Cardiac fibroblast (primary cell): ENCODE measurements at regions not wholly inside any gene's neighbourhood (a gene's known extent, or its start where the extent isn't known, plus 50 kb on each side); places are given as distances from the start of the nearest gene placed in this dataset.
A peak's percentile ranks its signal among the peaks of the same experiment; 100 is the strongest.

Experiments used
- DNase-seq, 2 donors: peaks; one replicate each; pipeline versions ENCODE4 v3.0.0 to v3.0.0-alpha.2; 2010; ENCODE audit warnings: low read depth in 2 of 2
- H3K4me3 ChIP-seq, 2 donors: replicated peaks in 1 of 2; 1 replicate in 1 of 2; 2 replicates in 1 of 2; pipeline ENCODE4 v1.5.1; 2011; ENCODE audit warnings: low read depth in 2 of 2, low read length in 2 of 2, mild to moderate bottlenecking in 2 of 2, moderate library complexity in 1 of 2
- TF ChIP-seq, protein P1 (sequence below): IDR thresholded peaks from one replicate; pipeline ENCODE4 v1.5.1; 2011; ENCODE audit warnings: low read depth, mild to moderate bottlenecking, low read length, inconsistent platforms

DNA sequence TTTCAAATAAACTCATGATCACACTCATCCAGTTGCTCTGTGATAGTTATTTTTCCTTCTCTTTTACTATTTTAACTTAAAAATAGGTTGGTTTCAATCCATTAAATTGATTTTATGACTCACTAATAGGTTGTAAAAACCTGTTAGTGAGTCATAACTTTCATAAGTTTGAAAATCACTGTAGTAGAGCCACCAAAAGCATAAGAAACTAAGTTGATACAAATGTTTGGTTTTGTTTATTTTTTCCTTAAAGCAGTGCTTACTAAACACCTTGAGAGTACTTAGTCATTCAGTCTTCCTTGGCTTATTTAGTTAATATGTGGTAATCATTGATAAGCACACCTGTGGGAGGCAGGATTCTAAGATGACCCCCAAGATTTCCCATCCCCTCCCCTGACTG is 312.1 kb upstream of the MAN1A1 start:
- DNase-seq = no peak
- TF ChIP-seq, protein P1, sequence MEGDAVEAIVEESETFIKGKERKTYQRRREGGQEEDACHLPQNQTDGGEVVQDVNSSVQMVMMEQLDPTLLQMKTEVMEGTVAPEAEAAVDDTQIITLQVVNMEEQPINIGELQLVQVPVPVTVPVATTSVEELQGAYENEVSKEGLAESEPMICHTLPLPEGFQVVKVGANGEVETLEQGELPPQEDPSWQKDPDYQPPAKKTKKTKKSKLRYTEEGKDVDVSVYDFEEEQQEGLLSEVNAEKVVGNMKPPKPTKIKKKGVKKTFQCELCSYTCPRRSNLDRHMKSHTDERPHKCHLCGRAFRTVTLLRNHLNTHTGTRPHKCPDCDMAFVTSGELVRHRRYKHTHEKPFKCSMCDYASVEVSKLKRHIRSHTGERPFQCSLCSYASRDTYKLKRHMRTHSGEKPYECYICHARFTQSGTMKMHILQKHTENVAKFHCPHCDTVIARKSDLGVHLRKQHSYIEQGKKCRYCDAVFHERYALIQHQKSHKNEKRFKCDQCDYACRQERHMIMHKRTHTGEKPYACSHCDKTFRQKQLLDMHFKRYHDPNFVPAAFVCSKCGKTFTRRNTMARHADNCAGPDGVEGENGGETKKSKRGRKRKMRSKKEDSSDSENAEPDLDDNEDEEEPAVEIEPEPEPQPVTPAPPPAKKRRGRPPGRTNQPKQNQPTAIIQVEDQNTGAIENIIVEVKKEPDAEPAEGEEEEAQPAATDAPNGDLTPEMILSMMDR = no peak
- H3K4me3 ChIP-seq = no peak overlapping the region

DNA sequence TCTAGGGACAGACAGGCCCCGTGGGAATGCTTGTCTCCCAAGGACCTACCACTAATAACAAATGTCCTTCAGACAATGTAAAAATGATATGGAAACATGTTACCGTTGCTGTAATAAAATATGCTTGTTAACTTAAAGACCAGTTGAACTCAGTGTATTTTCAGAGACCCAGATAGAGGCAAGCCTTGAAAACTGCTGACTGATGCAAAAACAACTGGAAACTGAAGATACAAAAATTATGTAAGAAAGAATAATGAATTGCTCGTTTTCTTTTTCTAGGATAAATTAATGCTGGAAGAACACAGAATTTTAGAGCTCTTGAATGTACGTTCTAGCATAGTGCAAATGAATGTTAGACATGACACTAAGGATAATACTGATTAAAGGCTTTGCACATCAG is 311.5 kb upstream of the MAN1A1 start:
- H3K4me3 ChIP-seq = no peak overlapping the region
- no peak for DNase-seq
- TF ChIP-seq, protein P1 = no peak

DNA sequence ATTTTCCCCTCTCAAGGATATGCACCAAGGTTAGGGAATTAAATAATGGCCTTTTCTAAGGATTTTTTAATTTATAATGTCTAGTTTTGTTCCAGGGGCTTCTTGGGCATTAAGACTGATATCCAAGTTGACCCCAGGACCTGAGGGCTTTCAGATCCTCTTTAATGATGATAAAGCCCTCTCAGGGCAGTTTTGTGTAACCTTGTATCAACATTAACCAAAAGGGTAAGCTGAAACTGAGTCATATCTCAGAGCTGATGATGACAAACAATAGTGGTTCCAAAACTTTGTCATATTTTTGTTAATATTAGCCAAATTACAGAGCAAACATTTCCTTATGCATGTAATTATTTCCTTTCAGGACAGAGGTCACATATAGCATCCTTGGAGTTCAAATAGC is 309.4 kb upstream of the MAN1A1 start:
- no peak for DNase-seq
- TF ChIP-seq, protein P1 = no peak
- H3K4me3 ChIP-seq = no peak overlapping the region

DNA sequence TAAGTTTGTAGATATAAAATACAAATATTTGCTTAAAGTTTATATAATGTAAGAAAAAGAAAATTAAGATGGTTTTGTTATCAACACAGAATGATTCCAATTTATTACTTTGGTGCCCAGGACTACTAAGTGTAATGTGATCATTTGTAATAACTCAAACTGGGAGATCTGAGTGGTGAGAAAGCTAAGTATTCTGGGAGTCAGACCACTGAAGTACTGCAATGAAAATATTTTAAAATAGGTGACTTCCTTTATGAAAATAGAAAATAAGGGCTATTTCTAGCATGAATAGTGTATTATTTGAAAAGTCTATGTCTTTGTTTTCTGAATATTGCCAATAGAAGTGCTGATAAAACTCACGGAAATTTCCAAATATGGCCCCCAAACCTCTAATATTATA is 305.6 kb upstream of the MAN1A1 start:
- DNase-seq = no peak
- H3K4me3 ChIP-seq = no peak overlapping the region
- TF ChIP-seq, protein P1 = no peak

DNA sequence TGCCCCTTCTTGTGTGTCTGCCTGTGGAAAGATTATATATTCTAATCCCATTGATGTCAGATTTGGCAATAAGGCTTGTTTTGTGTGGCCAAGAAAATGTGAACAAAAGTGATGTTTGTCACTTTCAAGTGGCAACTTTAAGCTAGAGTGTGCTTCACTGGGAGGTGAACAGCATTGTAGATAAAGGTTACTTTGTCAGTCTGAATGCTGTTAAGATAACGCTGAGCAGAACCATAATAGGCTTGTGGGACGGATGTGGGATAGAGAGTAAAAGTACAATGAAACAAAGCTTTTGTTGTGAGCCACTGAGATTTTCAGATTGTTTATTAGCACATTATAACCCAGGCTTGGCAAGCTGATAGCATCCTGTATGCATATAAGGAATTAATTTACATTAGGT is 303.8 kb upstream of the MAN1A1 start:
- DNase-seq = peak in 1 of 2 donors; percentile 4
- H3K4me3 ChIP-seq = no peak overlapping the region
- TF ChIP-seq, protein P1 = no peak

DNA sequence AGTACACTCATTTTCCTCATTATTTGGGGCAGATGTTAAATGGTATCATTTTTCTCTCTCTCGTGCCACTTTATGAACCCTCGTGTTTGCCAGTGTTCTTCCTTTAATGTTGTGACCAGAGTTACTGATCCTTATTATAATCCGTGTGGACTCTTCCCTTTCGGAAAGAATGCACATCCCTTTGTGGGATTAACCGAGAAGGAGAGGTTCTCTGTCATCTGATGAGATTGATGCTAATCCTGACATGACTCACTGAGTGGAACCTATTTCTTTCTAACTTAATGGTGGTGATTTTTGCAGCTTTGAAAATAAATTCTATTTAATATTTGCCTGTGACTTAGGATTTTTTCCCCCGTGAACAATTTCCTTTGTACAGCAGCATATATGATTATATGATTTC is 300.0 kb upstream of the MAN1A1 start:
- TF ChIP-seq, protein P1 = no peak
- DNase-seq = no peak
- H3K4me3 ChIP-seq = no peak overlapping the region

DNA sequence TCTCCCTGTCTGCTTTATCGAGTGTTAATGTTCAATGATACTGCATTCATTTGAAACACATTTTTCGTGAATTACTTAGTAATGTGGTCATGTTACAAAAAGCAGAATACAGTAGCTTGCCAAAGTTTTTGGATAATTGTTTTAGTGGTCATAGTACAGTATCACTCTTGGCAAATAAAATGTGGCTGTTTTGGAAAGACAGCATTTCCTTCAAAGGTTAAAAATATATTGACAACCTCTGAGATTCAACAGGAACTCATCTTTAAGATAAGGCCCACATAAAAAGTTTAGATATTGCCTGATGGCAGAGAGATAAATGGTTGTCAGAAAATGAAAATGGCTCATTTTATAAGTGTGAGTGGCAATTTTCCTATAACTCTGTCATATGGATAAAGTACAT is 297.7 kb upstream of the MAN1A1 start:
- peak; percentile 20 to 28 for DNase-seq
- no peak overlapping the region for H3K4me3 ChIP-seq
- TF ChIP-seq, protein P1 = no peak
